Fibroblast of pulmonary artery (primary cell): ENCODE measurements at regions not wholly inside any gene's neighbourhood (a gene's known extent, or its start where the extent isn't known, plus 50 kb on each side); places are given as distances from the start of the nearest gene placed in this dataset.

ENCODE experiments used
- DNase-seq: peaks from one replicate; pipeline ENCODE4 v3.0.0-alpha.2; 2010; ENCODE audit warnings: low read depth
- H3K4me3 ChIP-seq: replicated peaks from 2 replicates; pipeline ENCODE4 v1.5.1; 2011; ENCODE audit warnings: low read depth, mild to moderate bottlenecking, control low read depth, low read length, moderate library complexity
- TF ChIP-seq, protein P1 (sequence below): IDR thresholded peaks from 2 replicates; pipeline ENCODE4 v1.5.1; 2011; ENCODE audit warnings: mild to moderate bottlenecking, control low read depth, low read length, inconsistent platforms; ENCODE audit errors: missing control alignments

DNA sequence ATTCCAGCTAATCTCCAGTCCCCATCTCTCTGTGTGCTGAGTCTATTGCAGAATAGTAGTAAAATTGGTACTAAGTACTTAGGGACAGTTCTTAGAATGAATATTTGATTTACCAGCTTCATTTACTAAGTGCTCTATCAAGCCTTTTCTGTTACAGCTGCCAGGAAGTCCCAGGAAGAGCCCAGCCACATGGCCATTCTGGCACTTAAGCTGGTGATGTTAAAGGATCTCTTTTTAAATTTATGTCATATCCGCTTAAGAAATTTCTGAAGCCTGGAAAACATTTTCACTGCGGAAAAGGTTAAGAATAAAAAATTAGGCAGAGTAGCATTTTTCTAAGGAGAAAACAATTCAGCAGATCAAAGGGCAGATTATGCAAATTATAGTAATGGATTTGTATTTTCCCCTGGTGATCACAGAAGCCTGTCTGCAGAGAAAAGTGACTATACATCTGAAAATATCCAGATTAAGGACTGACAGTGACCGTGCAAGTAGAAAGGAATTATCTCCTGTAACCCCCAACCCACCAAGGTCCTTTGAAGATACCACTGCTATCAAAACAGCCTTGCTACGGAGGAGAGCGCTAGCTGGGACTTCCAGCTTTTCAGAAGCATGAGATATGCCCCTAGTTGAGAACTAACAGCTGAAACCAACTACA, 260.8 kb downstream of the SH3BP4 start:
- DNase-seq, result no peak
- H3K4me3 ChIP-seq, result no peak overlapping the region
- TF ChIP-seq, protein P1, sequence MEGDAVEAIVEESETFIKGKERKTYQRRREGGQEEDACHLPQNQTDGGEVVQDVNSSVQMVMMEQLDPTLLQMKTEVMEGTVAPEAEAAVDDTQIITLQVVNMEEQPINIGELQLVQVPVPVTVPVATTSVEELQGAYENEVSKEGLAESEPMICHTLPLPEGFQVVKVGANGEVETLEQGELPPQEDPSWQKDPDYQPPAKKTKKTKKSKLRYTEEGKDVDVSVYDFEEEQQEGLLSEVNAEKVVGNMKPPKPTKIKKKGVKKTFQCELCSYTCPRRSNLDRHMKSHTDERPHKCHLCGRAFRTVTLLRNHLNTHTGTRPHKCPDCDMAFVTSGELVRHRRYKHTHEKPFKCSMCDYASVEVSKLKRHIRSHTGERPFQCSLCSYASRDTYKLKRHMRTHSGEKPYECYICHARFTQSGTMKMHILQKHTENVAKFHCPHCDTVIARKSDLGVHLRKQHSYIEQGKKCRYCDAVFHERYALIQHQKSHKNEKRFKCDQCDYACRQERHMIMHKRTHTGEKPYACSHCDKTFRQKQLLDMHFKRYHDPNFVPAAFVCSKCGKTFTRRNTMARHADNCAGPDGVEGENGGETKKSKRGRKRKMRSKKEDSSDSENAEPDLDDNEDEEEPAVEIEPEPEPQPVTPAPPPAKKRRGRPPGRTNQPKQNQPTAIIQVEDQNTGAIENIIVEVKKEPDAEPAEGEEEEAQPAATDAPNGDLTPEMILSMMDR, result no peak

DNA sequence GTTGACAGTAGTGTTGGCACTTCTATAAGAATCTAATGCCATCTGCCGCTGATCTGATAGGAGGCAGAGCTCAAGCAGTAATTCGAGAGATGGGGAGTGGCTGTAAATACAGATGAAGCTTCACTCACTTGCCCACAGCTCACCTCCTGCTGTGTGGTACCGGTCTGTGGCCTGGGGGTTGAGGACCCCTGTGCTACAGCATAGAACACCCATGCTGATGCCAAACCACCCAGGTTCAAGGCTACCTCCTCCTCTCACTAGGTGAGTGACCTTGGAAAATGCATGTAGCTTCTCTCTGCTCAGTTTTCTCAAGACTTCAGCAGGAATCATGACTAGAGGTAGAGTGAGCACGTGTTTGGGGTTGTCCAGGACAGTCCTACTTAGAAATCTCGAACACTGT, 263.4 kb downstream of the SH3BP4 start:
- DNase-seq, result no peak
- TF ChIP-seq, protein P1, result no peak
- H3K4me3 ChIP-seq, result no peak overlapping the region

DNA sequence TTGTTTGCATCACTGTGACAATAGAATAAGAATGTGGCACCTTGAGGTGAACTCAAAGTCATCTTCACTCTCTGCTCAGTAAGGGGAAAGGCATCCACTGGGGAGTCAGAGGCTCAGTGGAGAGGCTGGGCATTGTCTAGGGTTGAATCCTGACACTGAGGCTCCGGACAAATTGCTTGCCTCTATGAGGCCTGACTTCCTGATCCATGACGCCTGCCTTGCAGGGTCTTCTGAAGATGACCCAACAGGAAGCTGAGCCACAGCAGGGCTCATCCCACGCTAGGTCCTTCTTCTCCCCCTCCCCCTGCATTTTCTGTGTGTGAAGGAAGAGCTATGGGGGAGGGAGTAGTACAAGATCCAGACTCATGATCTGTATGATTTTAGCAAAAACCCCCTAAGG, 265.1 kb downstream of the SH3BP4 start:
- DNase-seq, result peak; percentile 64
- H3K4me3 ChIP-seq, result no peak overlapping the region
- TF ChIP-seq, protein P1, result no peak

DNA sequence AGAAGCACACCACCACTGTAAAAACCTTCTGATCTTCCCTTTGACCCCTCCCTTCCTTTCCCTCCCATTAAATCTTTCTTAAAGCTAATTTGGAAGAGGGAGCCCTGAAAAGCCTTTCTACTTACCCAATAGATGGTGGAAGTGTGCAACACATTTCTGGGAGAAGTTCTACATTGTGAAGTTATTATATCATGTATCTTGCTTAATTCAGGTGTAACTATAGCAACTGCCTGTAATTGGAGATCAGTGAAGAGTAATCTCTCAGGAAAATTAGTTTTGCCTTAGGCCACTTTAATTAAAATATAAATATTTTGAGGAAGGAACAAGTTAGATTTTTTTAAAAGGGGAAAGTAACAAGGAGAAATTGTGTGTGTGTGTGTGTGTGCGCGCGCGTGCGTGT, 266.0 kb downstream of the SH3BP4 start:
- DNase-seq, result peak; percentile 50
- no peak overlapping the region for H3K4me3 ChIP-seq
- TF ChIP-seq, protein P1, result no peak

DNA sequence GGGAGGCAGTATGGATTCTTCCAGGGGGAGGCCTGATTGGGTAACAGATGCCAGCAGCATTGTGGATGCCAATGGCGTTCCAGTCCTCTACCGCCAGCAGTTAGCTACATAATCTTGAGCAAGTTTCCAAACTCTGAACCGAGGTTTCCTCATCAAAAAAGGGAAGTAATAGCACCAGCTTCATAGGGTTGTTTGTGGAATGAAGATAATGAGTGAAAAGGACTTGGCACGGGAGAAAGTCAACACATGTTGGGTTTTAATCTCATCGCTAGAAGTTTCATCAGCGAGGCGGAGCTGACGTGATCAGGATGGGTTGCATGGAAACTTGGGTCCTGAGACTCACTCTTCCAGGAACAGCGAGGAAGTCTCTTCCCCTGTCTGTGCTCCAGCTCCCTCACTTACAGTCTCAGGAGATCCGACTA, 266.7 kb downstream of the SH3BP4 start:
- TF ChIP-seq, protein P1, result no peak
- DNase-seq, result peak; percentile 38
- H3K4me3 ChIP-seq, result no peak overlapping the region

DNA sequence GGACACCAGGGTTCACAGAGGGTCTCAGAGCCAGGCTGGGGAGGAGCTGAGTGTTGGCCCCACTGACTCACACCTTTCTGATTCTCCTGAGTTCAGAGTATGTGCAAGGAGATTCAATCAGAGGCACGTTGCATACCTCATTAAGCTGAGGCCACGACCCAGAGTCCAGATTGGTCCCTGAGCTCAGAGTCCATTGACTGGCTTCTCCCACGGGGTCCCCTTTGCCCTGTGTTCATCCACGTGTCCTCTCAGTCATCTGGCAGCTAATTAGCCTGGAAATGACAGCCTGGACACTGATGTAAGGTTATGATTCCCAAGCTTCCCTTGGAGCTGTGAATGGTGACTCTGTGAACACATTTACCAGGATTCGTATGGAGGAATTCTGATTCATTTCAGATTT, 267.2 kb downstream of the SH3BP4 start:
- no peak for DNase-seq
- TF ChIP-seq, protein P1, result no peak
- no peak overlapping the region for H3K4me3 ChIP-seq

- TF ChIP-seq, protein P1, result no peak
- no peak for DNase-seq
- no peak overlapping the region for H3K4me3 ChIP-seq
These were observed 268.5 kb downstream of the SH3BP4 start for GRCh38 chr2:235220331-235220730.
